Kidney (tissue), 13 donors: ENCODE measurements at regions not wholly inside any gene's neighbourhood (a gene's known extent, or its start where the extent isn't known, plus 50 kb on each side); places are given as distances from the start of the nearest gene placed in this dataset.

Experiments
- DNase-seq, 5 donors: peaks; one replicate each; pipeline ENCODE4 v3.0.0-alpha.2; 2013 to 2020
- FAIRE-seq: peaks from 2 replicates; lab custom pipeline; 2012; peaks lifted over from hg19 to GRCh38; lab: Jason Lieb, UNC
- H3K27ac ChIP-seq, 2 donors: one replicate each; pipeline ENCODE4 v1.7.0; 2013; ENCODE audit warnings: low read depth in 2 of 2, low read length in 2 of 2, inconsistent platforms in 1 of 2
- H3K27me3 ChIP-seq: one replicate; pipeline ENCODE4 v1.7.1; 2013; ENCODE audit warnings: low read length, inconsistent platforms; ENCODE audit not compliant: control insufficient read depth, insufficient read depth
- H3K36me3 ChIP-seq, 3 donors: one replicate each; pipeline versions ENCODE4 v1.7.0 to v1.7.1; 2013; ENCODE audit warnings: low read length in 3 of 3, control low read depth in 1 of 3, inconsistent platforms in 1 of 3; ENCODE audit not compliant: insufficient read depth in 3 of 3, control insufficient read depth in 2 of 3
- H3K4me1 ChIP-seq, 3 donors: one replicate each; pipeline versions ENCODE4 v1.7.0 to v1.7.1; 2013; ENCODE audit warnings: low read length in 3 of 3, inconsistent platforms in 1 of 3, low read depth in 1 of 3; ENCODE audit not compliant: control insufficient read depth in 2 of 3, insufficient read depth in 2 of 3
- H3K4me3 ChIP-seq, 3 donors: one replicate each; pipeline versions ENCODE4 v1.7.0 to v1.8.1; 2013; ENCODE audit warnings: low read length in 3 of 3, control low read depth in 1 of 3, inconsistent platforms in 1 of 3
- H3K9ac ChIP-seq, 3 donors: one replicate each; pipeline versions ENCODE4 v1.7.0 to v1.7.1; 2013; ENCODE audit warnings: low read length in 3 of 3, control low read depth in 1 of 3, inconsistent platforms in 1 of 3
- H3K9me3 ChIP-seq, 3 donors: one replicate each; pipeline versions ENCODE4 v1.7.0 to v1.7.1; 2013; ENCODE audit warnings: low read length in 3 of 3, control low read depth in 1 of 3, inconsistent platforms in 1 of 3; ENCODE audit not compliant: control insufficient read depth in 2 of 3, insufficient read depth in 1 of 3
- CTCF ChIP-seq: IDR thresholded peaks from 3 replicates; pipeline ENCODE4 v1.5.1; 2012; ENCODE audit warnings: mild to moderate bottlenecking, moderate library complexity, borderline replicate concordance; ENCODE audit not compliant: insufficient read depth; ENCODE audit errors: extremely low read depth
- intact Hi-C: fragments of 100-400 bp; cut with DNase I; formaldehyde crosslinking; loops from one replicate; pipeline ENCODE4 v1.11.1; 2022
- donor health status: control.
- donor health status: control.
- donor health status: control.
- donor health status: control.
- donor health status: control.
- donor health status: DM: yes; HTN: yes; CAD: no.
- donor health status: Normal renal cell carcinoma (clear cell type).

GRCh38 chr13:105805892-105806627 is 729.4 kb downstream of the EFNB2 start:
- H3K9me3 ChIP-seq = no peaks in the 10 kb centered on the region
- intact Hi-C loops = no loop called here
- H3K36me3 ChIP-seq = no peaks in the 10 kb centered on the region
- H3K27ac ChIP-seq = no peak overlapping the region
- no peak overlapping the region for H3K9ac ChIP-seq
- no peak for DNase-seq
- TF ChIP-seq CTCF = no peak
- no peak for FAIRE-seq
- no peak overlapping the region for H3K4me3 ChIP-seq
- no peaks in the 10 kb centered on the region for H3K27me3 ChIP-seq
- no peaks in the 10 kb centered on the region for H3K4me1 ChIP-seq

GRCh38 chr13:105804561-105805190 is 730.8 kb downstream of the EFNB2 start:
- FAIRE-seq = no peak

GRCh38 chr13:105799155-105799554 is 736.3 kb downstream of the EFNB2 start:
- no peak for TF ChIP-seq CTCF
- intact Hi-C loops = no loop called here
- Histone ChIP-seq H3K9ac (no peak overlapping the region), H3K36me3 (no peaks in the 10 kb centered on the region), H3K4me1 (no peaks in the 10 kb centered on the region), H3K9me3 (no peaks in the 10 kb centered on the region), H3K27ac (no peak overlapping the region), H3K27me3 (no peaks in the 10 kb centered on the region), H3K4me3 (no peak overlapping the region)
- FAIRE-seq = no peak
- no peak for DNase-seq

More at GRCh38 chr13:105804561-105805190, 730.8 kb downstream of the EFNB2 start:
- DNase-seq = no peak
- H3K4me1 ChIP-seq = no peaks in the 10 kb centered on the region
- H3K36me3 ChIP-seq = no peaks in the 10 kb centered on the region
- TF ChIP-seq CTCF = no peak
- H3K27me3 ChIP-seq = no peaks in the 10 kb centered on the region
- no peak overlapping the region for H3K4me3 ChIP-seq
- no peak overlapping the region for H3K27ac ChIP-seq
- no peaks in the 10 kb centered on the region for H3K9me3 ChIP-seq
- intact Hi-C loops = no loop called here
- no peak overlapping the region for H3K9ac ChIP-seq
